ENCODE measurements at regions not wholly inside any gene's neighbourhood (a gene's known extent, or its start where the extent isn't known, plus 50 kb on each side); places are given as distances from the start of the nearest gene placed in this dataset.

GRCh38 chr10:105609451-105609850 is 968.4 kb downstream of the SORCS3 start:
- TF ChIP-seq ZNF274 (IDR thresholded peaks at IDR 0.05; ENCODE audit: low read depth, low read length) (no peak), YY1 (IDR thresholded peaks at IDR 0.05; ENCODE audit: insufficient read depth, insufficient read length) (no peak), SUZ12 (IDR thresholded peaks at IDR 0.05; ENCODE audit: extremely low read depth, insufficient read depth, insufficient read length) (no peak)

Measured in NT2/D1 (cell line).